ENCODE measurements at regions not wholly inside any gene's neighbourhood (a gene's known extent, or its start where the extent isn't known, plus 50 kb on each side); places are given as distances from the start of the nearest gene placed in this dataset.

GRCh38 chr4:181465826-181466225 lies 777.4 kb upstream of the TENM3 start:
- WGBS, 3 donors, result 76 to 86% (median 81%) methylated on average over 7 of the region's 7 CpGs
- H3K27ac ChIP-seq (ENCODE audit: low read depth, low read length), result no peak overlapping the region

- no peak overlapping the region for H3K27ac ChIP-seq (ENCODE audit: low read depth, low read length)
- 69 to 81% (median 72%) methylated on average over 6 of the region's 6 CpGs for WGBS, 3 donors
These were observed 774.8 kb upstream of the TENM3 start for GRCh38 chr4:181468451-181468850.

GRCh38 chr4:181470306-181470705 lies 772.9 kb upstream of the TENM3 start:
- WGBS, 3 donors, result 43 to 55% (median 47%) methylated on average over 5 of the region's 5 CpGs
- H3K27ac ChIP-seq (ENCODE audit: low read depth, low read length), result no peak overlapping the region

GRCh38 chr4:181475359-181475758 lies 767.8 kb upstream of the TENM3 start:
- 60 to 63% (median 63%) methylated on average over 3 of the region's 3 CpGs for WGBS, 3 donors
- H3K27ac ChIP-seq (ENCODE audit: low read depth, low read length), result no peak overlapping the region

- no peak overlapping the region for H3K27ac ChIP-seq (ENCODE audit: low read depth, low read length)
- 26 to 46% (median 33%) methylated on average over 14 of the region's 14 CpGs for WGBS, 3 donors
These were observed 767.3 kb upstream of the TENM3 start for GRCh38 chr4:181475781-181476507.

GRCh38 chr4:181476508-181476890 lies 766.7 kb upstream of the TENM3 start:
- no peak overlapping the region for H3K27ac ChIP-seq (ENCODE audit: low read depth, low read length)
- WGBS, 3 donors, result 38 to 53% (median 42%) methylated on average over 2 of the region's 2 CpGs

- WGBS, 3 donors, result 57 to 71% (median 68%) methylated on average over 4 of the region's 4 CpGs
- no peak overlapping the region for H3K27ac ChIP-seq (ENCODE audit: low read depth, low read length)
These were observed 765.6 kb upstream of the TENM3 start for GRCh38 chr4:181477591-181477990.

- 55 to 65% (median 63%) methylated on average over 3 of the region's 3 CpGs for WGBS, 3 donors
These were observed 764.5 kb upstream of the TENM3 start for GRCh38 chr4:181478656-181479055.

GRCh38 chr4:181479141-181479540 lies 764.1 kb upstream of the TENM3 start:
- WGBS, 3 donors, result 67 to 82% (median 75%) methylated on average over 2 of the region's 2 CpGs
- H3K27ac ChIP-seq (ENCODE audit: low read depth, low read length), result no peak overlapping the region

More at GRCh38 chr4:181478656-181479055, 764.5 kb upstream of the TENM3 start:
- H3K27ac ChIP-seq (ENCODE audit: low read depth, low read length), result no peak overlapping the region

GRCh38 chr4:181484396-181484795 lies 758.8 kb upstream of the TENM3 start:
- 75 to 95% (median 93%) methylated on average over 1 of the region's 1 CpG for WGBS, 3 donors
- H3K27ac ChIP-seq (ENCODE audit: low read depth, low read length), result no peak overlapping the region

- no peak overlapping the region for H3K27ac ChIP-seq (ENCODE audit: low read depth, low read length)
These were observed 754.3 kb upstream of the TENM3 start for GRCh38 chr4:181488926-181489325.

- 66 to 91% (median 82%) methylated on average over 1 of the region's 1 CpG for WGBS, 3 donors
- H3K27ac ChIP-seq (ENCODE audit: low read depth, low read length), result no peak overlapping the region
These were observed 745.1 kb upstream of the TENM3 start for GRCh38 chr4:181498148-181498547.

GRCh38 chr4:181502611-181503010 lies 740.6 kb upstream of the TENM3 start:
- no peak overlapping the region for H3K27ac ChIP-seq (ENCODE audit: low read depth, low read length)
- WGBS, 3 donors, result 73 to 91% (median 85%) methylated on average over 8 of the region's 8 CpGs

GRCh38 chr4:181503687-181504390 lies 739.4 kb upstream of the TENM3 start:
- no peak overlapping the region for H3K27ac ChIP-seq (ENCODE audit: low read depth, low read length)
- WGBS, 3 donors, result 69 to 72% (median 70%) methylated on average over 12 of the region's 12 CpGs

- no peak overlapping the region for H3K27ac ChIP-seq (ENCODE audit: low read depth, low read length)
- WGBS, 3 donors, result 27 to 81% (median 72%) methylated on average over 6 of the region's 6 CpGs
These were observed 738.3 kb upstream of the TENM3 start for GRCh38 chr4:181504924-181505323.

- WGBS, 3 donors, result 73 to 79% (median 77%) methylated on average over 10 of the region's 10 CpGs
- H3K27ac ChIP-seq (ENCODE audit: low read depth, low read length), result no peak overlapping the region
These were observed 735.9 kb upstream of the TENM3 start for GRCh38 chr4:181507180-181507835.

GRCh38 chr4:181507938-181508337 lies 735.3 kb upstream of the TENM3 start:
- WGBS, 3 donors, result 70 to 79% (median 73%) methylated on average over 6 of the region's 6 CpGs
- no peak overlapping the region for H3K27ac ChIP-seq (ENCODE audit: low read depth, low read length)

- WGBS, 3 donors, result 56 to 77% (median 65%) methylated on average over 6 of the region's 6 CpGs
- no peak overlapping the region for H3K27ac ChIP-seq (ENCODE audit: low read depth, low read length)
These were observed 734.6 kb upstream of the TENM3 start for GRCh38 chr4:181508601-181509000.

- WGBS, 3 donors, result 44 to 50% (median 47%) methylated on average over 6 of the region's 6 CpGs
- H3K27ac ChIP-seq (ENCODE audit: low read depth, low read length), result no peak overlapping the region
These were observed 734.1 kb upstream of the TENM3 start for GRCh38 chr4:181509073-181509472.
